ENCODE measurements at regions not wholly inside any gene's neighbourhood (a gene's known extent, or its start where the extent isn't known, plus 50 kb on each side); places are given as distances from the start of the nearest gene placed in this dataset.
"Not testable (repeated sequence)": the region's sequence is repeated elsewhere in the genome, so short reads cannot be mapped to it uniquely, and the experiment has no call there.

- no peaks in the 10 kb centered on the region for H3K27me3 ChIP-seq (replicated peaks; ENCODE audit: insufficient read depth)
These were observed 279.8 kb downstream of the AMY1C start for GRCh38 chr1:104029456-104029970.

GRCh38 chr1:104056786-104057185 is 307.1 kb downstream of the AMY1C start:
- Histone ChIP-seq H3K4me3 (no peak overlapping the region), H3K4me1 (replicated peaks) (no peaks in the 10 kb centered on the region), H3K9me3 (no peaks in the 10 kb centered on the region), H3K27ac (no peak overlapping the region), H3K36me3 (no peaks in the 10 kb centered on the region), H3K27me3 (replicated peaks; ENCODE audit: insufficient read depth) (no peaks in the 10 kb centered on the region)
- no peak for TF ChIP-seq POLR2A (IDR thresholded peaks at IDR 0.05)
- TF ChIP-seq POLR2AphosphoS5 (IDR thresholded peaks at IDR 0.05), result no peak
- TF ChIP-seq CTCF (IDR thresholded peaks at IDR 0.05), result no peak
- WGBS, result 68% methylated on average over 8 of the region's 8 CpGs
- no peak for DNase-seq (ENCODE audit: low spot score)
- intact Hi-C loops (cut with DNase I), result no loop called here

More at GRCh38 chr1:104029456-104029970, 279.8 kb downstream of the AMY1C start:
- H3K36me3 ChIP-seq, result no peaks in the 10 kb centered on the region
- DNase-seq (ENCODE audit: low spot score), result no peak
- WGBS, result 93% methylated on average over 1 of the region's 1 CpG
- no peaks in the 10 kb centered on the region for H3K9me3 ChIP-seq
- no peak for TF ChIP-seq CTCF (IDR thresholded peaks at IDR 0.05)
- TF ChIP-seq POLR2A (IDR thresholded peaks at IDR 0.05), result no peak
- no peak for TF ChIP-seq POLR2AphosphoS5 (IDR thresholded peaks at IDR 0.05)
- H3K4me3 ChIP-seq, result no peak overlapping the region
- H3K4me1 ChIP-seq (replicated peaks), result no peaks in the 10 kb centered on the region
- H3K27ac ChIP-seq, result no peak overlapping the region
- intact Hi-C loops (cut with DNase I), result no loop called here

- DNase-seq (ENCODE audit: low spot score); H3K9me3 ChIP-seq; intact Hi-C loops (cut with DNase I); H3K27me3 ChIP-seq (replicated peaks; ENCODE audit: insufficient read depth); H3K4me1 ChIP-seq (replicated peaks); H3K27ac ChIP-seq; H3K4me3 ChIP-seq; H3K36me3 ChIP-seq: not testable (repeated sequence)
- WGBS, result 64% methylated on average over 6 of the region's 6 CpGs
These were observed 307.7 kb downstream of the AMY1C start for GRCh38 chr1:104057219-104057898.

- H3K4me1 ChIP-seq (replicated peaks); H3K27ac ChIP-seq; DNase-seq (ENCODE audit: low spot score); H3K27me3 ChIP-seq (replicated peaks; ENCODE audit: insufficient read depth); H3K9me3 ChIP-seq; H3K36me3 ChIP-seq; H3K4me3 ChIP-seq; intact Hi-C loops (cut with DNase I): not testable (repeated sequence)
- WGBS, result 94% methylated on average over 3 of the region's 3 CpGs
These were observed 311.9 kb downstream of the AMY1C start for GRCh38 chr1:104061637-104062036.

GRCh38 chr1:104064399-104064798 is 314.7 kb downstream of the AMY1C start:
- no peak for DNase-seq (ENCODE audit: low spot score)

More at GRCh38 chr1:104064399-104064798, 314.7 kb downstream of the AMY1C start:
- Histone ChIP-seq H3K27me3 (replicated peaks; ENCODE audit: insufficient read depth) (no peaks in the 10 kb centered on the region), H3K4me1 (replicated peaks) (no peaks in the 10 kb centered on the region), H3K4me3 (no peak overlapping the region), H3K9me3 (no peaks in the 10 kb centered on the region), H3K36me3 (no peaks in the 10 kb centered on the region), H3K27ac (no peak overlapping the region)
- intact Hi-C loops (cut with DNase I), result no loop called here
- TF ChIP-seq POLR2AphosphoS5 (IDR thresholded peaks at IDR 0.05), result no peak
- no peak for TF ChIP-seq POLR2A (IDR thresholded peaks at IDR 0.05)
- TF ChIP-seq CTCF (IDR thresholded peaks at IDR 0.05), result no peak
